ENCODE measurements at regions not wholly inside any gene's neighbourhood (a gene's known extent, or its start where the extent isn't known, plus 50 kb on each side); places are given as distances from the start of the nearest gene placed in this dataset.
"Not testable (repeated sequence)": the region's sequence is repeated elsewhere in the genome, so short reads cannot be mapped to it uniquely, and the experiment has no call there.

DNA sequence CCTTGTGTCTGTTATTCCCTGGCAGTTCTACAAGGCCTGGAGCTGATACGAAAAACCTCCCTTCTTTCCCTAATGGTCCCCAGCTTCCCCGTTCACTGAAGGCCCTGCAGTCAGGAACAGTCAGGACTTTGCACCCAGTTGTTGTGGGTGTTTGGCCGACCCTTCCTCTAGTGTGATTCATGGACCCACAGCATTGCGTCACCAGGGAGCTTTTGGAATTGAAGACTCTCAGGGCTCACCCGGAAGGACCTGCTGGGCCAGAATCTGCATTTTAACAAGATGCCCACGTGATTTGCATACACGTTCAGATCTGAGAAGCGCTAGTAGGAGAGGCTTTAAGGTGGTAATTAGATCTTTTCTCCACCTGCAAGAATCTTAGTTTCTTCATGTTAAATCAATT, 136.8 kb upstream of the CCZ1B start:
- H3K9me3 ChIP-seq (ENCODE audit: control insufficient read depth, low read length); H3K4me3 ChIP-seq (ENCODE audit: extremely low read depth, insufficient read depth, low read length, poor library complexity, severe bottlenecking); H3K36me3 ChIP-seq (ENCODE audit: control insufficient read depth, insufficient read depth, low read length); H3K4me1 ChIP-seq (ENCODE audit: control insufficient read depth, insufficient read depth, low read length, poor library complexity, severe bottlenecking); H3K27ac ChIP-seq (ENCODE audit: low read depth, low read length, severe bottlenecking): not testable (repeated sequence)
- WGBS, 2 experiments (ENCODE audit: insufficient coverage in 2 of 2): 58 to 79% methylated on average over 3 to 4 of the region's 8 CpGs

DNA sequence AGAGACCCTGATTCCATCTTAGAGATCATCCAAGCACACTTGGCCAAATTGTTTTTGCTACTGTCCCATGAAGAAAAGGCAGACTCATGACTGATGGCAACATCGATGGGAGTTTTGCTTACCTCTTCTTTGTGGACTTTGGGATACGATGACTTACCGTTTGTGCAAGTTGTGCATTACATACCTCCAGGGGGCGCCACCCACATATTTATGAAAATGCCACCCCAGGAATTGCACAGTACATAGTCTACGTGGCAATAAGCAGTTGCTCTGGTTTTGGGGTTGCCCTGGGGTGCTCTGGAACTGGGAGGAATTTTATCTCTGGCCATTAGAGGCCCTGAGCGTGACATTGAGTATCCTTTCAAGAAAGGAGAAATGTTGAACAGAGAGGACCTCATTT, 139.0 kb upstream of the CCZ1B start:
- 43 to 83% methylated on average over 1 to 2 of the region's 6 CpGs for WGBS, 2 experiments (ENCODE audit: insufficient coverage in 2 of 2)
- H3K9me3 ChIP-seq (ENCODE audit: control insufficient read depth, low read length); H3K4me1 ChIP-seq (ENCODE audit: control insufficient read depth, insufficient read depth, low read length, poor library complexity, severe bottlenecking); H3K27ac ChIP-seq (ENCODE audit: low read depth, low read length, severe bottlenecking); H3K4me3 ChIP-seq (ENCODE audit: extremely low read depth, insufficient read depth, low read length, poor library complexity, severe bottlenecking); H3K36me3 ChIP-seq (ENCODE audit: control insufficient read depth, insufficient read depth, low read length): not testable (repeated sequence)

DNA sequence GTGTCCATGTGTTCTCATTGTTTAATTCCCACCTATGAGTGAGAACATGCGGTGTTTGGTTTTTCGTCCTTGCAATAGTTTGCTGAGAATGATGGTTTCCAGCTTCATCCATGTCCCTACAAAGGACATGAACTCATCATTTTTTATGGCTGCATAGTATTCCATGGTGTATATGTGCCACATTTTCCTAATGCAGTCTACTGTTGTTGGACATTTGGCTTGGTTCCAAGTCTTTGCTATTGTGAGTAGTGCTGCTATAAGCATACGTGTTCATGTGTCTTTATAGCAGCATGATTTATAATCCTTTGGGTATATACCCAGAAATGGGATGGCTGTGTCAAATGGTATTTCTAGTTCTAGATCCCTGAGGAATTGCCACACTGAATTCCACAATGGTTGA, 144.1 kb upstream of the CCZ1B start:
- WGBS, 2 experiments (ENCODE audit: insufficient coverage in 2 of 2): no CpG with 5 or more reads among the region's 3 CpGs
- not testable (repeated sequence) for H3K4me3 ChIP-seq (ENCODE audit: extremely low read depth, insufficient read depth, low read length, poor library complexity, severe bottlenecking); H3K27ac ChIP-seq (ENCODE audit: low read depth, low read length, severe bottlenecking); H3K36me3 ChIP-seq (ENCODE audit: control insufficient read depth, insufficient read depth, low read length); H3K9me3 ChIP-seq (ENCODE audit: control insufficient read depth, low read length); H3K4me1 ChIP-seq (ENCODE audit: control insufficient read depth, insufficient read depth, low read length, poor library complexity, severe bottlenecking)

DNA sequence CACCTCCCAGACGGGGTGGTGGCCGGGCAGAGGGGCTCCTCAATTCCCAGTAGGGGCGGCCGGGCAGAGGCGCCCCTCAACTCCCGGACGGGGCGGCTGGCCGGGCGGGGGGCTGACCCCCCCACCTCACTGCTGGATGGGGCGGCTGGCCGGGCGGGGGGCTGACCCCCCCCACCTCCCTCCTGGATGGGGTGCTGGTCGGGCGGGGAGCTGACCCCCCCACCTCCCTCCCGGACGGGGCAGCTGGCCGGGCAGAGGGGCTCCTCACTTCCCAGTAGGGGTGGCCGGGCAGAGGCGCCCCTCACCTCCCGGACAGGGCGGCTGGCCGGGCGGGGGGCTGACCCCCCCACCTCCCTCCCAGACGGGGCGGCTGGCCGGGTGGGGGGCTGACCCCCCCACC, 148.8 kb upstream of the CCZ1B start:
- not testable (repeated sequence) for H3K36me3 ChIP-seq (ENCODE audit: control insufficient read depth, insufficient read depth, low read length); H3K4me1 ChIP-seq (ENCODE audit: control insufficient read depth, insufficient read depth, low read length, poor library complexity, severe bottlenecking); H3K9me3 ChIP-seq (ENCODE audit: control insufficient read depth, low read length); H3K27ac ChIP-seq (ENCODE audit: low read depth, low read length, severe bottlenecking); H3K4me3 ChIP-seq (ENCODE audit: extremely low read depth, insufficient read depth, low read length, poor library complexity, severe bottlenecking)
- WGBS, 2 experiments (ENCODE audit: insufficient coverage in 2 of 2): no CpG with 5 or more reads among the region's 27 CpGs

DNA sequence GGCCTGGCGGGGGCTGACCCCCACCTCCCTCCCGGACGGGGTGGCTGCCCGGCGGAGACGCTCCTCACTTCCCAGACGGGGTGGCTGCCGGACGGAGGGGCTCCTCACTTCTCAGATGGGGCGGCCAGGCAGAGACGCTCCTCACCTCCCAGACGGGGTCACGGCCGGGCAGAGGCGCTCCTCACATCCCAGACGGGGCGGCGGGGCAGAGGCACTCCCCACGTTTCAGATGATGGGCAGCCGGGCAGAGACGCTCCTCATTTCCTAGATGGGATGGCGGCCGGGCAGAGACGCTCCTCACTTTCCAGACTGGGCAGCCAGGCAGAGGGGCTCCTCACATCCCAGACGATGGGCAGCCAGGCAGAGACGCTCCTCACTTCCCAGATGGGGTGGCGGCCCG, 149.3 kb upstream of the CCZ1B start:
- 96 to 97% methylated on average over 6 of the region's 28 CpGs for WGBS, 2 experiments (ENCODE audit: insufficient coverage in 2 of 2)

DNA sequence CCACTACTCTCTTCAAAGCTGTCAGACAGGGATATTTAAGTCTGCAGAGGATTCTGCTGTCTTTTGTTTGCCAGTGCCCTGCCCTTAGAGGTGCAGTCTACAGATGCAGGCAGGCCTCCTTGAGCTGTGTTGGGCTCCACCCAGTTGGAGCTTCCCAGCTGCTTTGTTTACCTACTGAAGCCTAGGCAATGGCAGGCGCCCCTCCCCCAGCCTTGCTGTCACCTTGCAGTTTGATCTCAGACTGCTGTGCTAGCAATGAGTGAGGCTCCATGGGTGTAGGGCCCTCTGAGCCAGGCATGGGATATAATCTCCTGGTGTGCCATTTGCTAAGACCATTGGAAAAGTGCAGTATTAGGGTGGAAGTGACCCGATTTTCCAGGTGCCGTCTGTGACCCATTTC, 151.3 kb upstream of the CCZ1B start:
- H3K36me3 ChIP-seq (ENCODE audit: control insufficient read depth, insufficient read depth, low read length); H3K9me3 ChIP-seq (ENCODE audit: control insufficient read depth, low read length); H3K4me3 ChIP-seq (ENCODE audit: extremely low read depth, insufficient read depth, low read length, poor library complexity, severe bottlenecking); H3K4me1 ChIP-seq (ENCODE audit: control insufficient read depth, insufficient read depth, low read length, poor library complexity, severe bottlenecking); H3K27ac ChIP-seq (ENCODE audit: low read depth, low read length, severe bottlenecking): not testable (repeated sequence)
- WGBS, 2 experiments (ENCODE audit: insufficient coverage in 2 of 2): 100% methylated on average over 3 of the region's 3 CpGs

More for the DNA sequence above, 149.3 kb upstream of the CCZ1B start:
- not testable (repeated sequence) for H3K4me1 ChIP-seq (ENCODE audit: control insufficient read depth, insufficient read depth, low read length, poor library complexity, severe bottlenecking); H3K36me3 ChIP-seq (ENCODE audit: control insufficient read depth, insufficient read depth, low read length); H3K27ac ChIP-seq (ENCODE audit: low read depth, low read length, severe bottlenecking); H3K9me3 ChIP-seq (ENCODE audit: control insufficient read depth, low read length); H3K4me3 ChIP-seq (ENCODE audit: extremely low read depth, insufficient read depth, low read length, poor library complexity, severe bottlenecking)

DNA sequence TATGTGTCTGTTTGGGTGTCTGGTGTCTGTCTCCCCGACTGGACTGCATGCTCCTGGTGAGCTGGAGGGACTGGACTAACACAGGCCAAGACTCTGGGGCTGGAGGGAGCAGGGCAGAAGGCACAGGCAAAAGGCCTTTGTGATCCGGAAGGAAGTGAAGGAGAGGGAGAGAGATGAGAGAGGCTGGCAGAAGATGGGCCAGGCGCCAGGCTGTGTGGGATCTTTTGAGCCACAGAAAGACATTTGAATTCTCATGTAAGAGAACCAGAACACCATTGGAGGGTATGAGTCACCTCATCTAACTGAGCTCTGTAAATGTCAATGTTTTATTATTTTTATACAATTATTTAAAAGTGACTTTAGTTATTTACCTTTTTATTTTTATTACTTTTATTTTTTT, 152.3 kb upstream of the CCZ1B start:
- H3K4me1 ChIP-seq (ENCODE audit: control insufficient read depth, insufficient read depth, low read length, poor library complexity, severe bottlenecking); H3K27ac ChIP-seq (ENCODE audit: low read depth, low read length, severe bottlenecking); H3K9me3 ChIP-seq (ENCODE audit: control insufficient read depth, low read length); H3K36me3 ChIP-seq (ENCODE audit: control insufficient read depth, insufficient read depth, low read length); H3K4me3 ChIP-seq (ENCODE audit: extremely low read depth, insufficient read depth, low read length, poor library complexity, severe bottlenecking): not testable (repeated sequence)
- 92 to 100% methylated on average over 1 to 2 of the region's 3 CpGs for WGBS, 2 experiments (ENCODE audit: insufficient coverage in 2 of 2)

DNA sequence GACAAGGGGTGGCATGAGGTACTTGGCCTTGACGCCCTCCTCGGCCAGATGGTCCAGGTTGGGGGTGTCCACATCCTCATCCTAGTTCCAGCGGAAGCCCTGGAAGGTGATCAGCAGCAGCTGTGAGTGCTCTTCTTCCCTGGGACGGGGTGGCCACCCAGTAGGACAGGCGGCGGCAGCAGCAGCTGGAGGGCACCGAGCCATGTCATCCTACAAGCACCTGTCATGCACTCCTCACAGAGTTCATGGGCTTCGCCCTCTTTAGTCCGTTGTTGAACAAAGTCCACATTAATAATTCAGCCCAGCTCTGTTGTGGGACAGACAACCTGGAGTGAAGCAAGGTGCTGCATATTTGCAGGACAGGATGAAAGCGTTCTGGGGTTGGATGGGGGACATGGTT, 153.4 kb upstream of the CCZ1B start:
- not testable (repeated sequence) for H3K9me3 ChIP-seq (ENCODE audit: control insufficient read depth, low read length); H3K27ac ChIP-seq (ENCODE audit: low read depth, low read length, severe bottlenecking); H3K36me3 ChIP-seq (ENCODE audit: control insufficient read depth, insufficient read depth, low read length); H3K4me1 ChIP-seq (ENCODE audit: control insufficient read depth, insufficient read depth, low read length, poor library complexity, severe bottlenecking); H3K4me3 ChIP-seq (ENCODE audit: extremely low read depth, insufficient read depth, low read length, poor library complexity, severe bottlenecking)
- WGBS, 2 experiments (ENCODE audit: insufficient coverage in 2 of 2): 90% methylated on average over 5 to 9 of the region's 10 CpGs

DNA sequence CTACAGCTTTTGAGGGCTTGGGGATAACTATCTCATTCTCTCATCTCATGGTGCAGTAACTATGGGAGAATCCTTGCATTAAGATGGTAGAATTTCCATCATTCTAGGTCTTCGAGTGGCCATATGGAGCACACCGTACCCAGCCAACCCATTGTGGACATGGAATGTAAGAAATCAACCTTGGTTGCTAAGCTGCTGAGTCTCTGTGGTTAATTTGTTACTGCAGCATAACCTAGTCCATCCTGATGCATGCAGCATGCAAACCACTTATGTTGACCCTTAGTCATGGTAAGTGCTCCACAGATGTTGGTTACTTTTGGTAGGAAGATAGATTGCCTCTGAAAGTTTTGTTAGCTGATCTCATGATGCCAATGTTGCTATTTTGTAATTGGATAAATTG, 156.3 kb upstream of the CCZ1B start:
- not testable (repeated sequence) for H3K4me3 ChIP-seq (ENCODE audit: extremely low read depth, insufficient read depth, low read length, poor library complexity, severe bottlenecking); H3K27ac ChIP-seq (ENCODE audit: low read depth, low read length, severe bottlenecking); H3K9me3 ChIP-seq (ENCODE audit: control insufficient read depth, low read length); H3K4me1 ChIP-seq (ENCODE audit: control insufficient read depth, insufficient read depth, low read length, poor library complexity, severe bottlenecking); H3K36me3 ChIP-seq (ENCODE audit: control insufficient read depth, insufficient read depth, low read length)
- WGBS, 2 experiments (ENCODE audit: insufficient coverage in 2 of 2): 100% methylated on average over 1 to 2 of the region's 2 CpGs

DNA sequence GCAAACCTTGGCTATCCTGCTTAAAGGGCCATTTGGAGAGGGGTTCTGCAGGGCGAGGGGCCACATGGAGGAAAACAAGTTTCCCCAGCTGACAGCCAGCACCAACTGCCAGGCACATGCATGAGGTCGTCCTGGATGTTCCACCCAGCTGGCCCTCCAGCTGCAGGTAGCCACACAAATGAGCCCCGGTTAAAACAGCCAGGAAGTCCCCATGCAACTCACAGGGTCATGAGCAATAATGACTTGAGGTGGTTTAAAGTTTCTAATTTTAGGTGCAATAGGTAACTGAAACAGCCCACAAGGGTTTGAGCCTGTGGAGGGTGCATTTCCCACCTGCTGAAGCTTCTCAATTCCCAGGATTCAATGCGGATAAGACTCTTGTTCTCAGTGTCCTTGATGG, 160.8 kb upstream of the CCZ1B start:
- WGBS, 2 experiments (ENCODE audit: insufficient coverage in 2 of 2): 93% methylated on average over 2 to 3 of the region's 4 CpGs
- not testable (repeated sequence) for H3K9me3 ChIP-seq (ENCODE audit: control insufficient read depth, low read length); H3K36me3 ChIP-seq (ENCODE audit: control insufficient read depth, insufficient read depth, low read length); H3K4me1 ChIP-seq (ENCODE audit: control insufficient read depth, insufficient read depth, low read length, poor library complexity, severe bottlenecking); H3K27ac ChIP-seq (ENCODE audit: low read depth, low read length, severe bottlenecking); H3K4me3 ChIP-seq (ENCODE audit: extremely low read depth, insufficient read depth, low read length, poor library complexity, severe bottlenecking)

DNA sequence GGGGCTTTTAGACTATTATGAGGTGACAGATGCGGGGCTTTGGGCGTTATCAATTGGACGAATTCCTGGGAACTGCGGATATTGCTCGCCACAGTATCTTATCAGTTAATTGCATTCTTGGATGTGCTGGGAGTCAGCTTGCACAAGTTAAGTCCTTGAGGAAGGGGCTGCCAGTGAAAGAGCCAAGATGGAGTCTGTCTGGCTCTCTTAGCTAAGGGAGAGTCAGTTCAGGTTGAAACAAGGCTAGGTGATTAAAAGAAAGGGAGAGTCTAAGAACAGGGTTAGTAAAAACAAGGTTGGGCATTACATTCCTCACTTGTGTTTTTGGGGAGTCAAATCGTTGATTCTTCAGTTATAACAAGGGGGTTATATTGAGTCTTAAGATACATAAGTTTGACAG, 162.5 kb upstream of the CCZ1B start:
- 80% methylated on average over 1 of the region's 6 CpGs; no CpG with 5 or more reads in 1 of the 2 experiments for WGBS, 2 experiments (ENCODE audit: insufficient coverage in 2 of 2)
- not testable (repeated sequence) for H3K4me3 ChIP-seq (ENCODE audit: extremely low read depth, insufficient read depth, low read length, poor library complexity, severe bottlenecking); H3K27ac ChIP-seq (ENCODE audit: low read depth, low read length, severe bottlenecking); H3K4me1 ChIP-seq (ENCODE audit: control insufficient read depth, insufficient read depth, low read length, poor library complexity, severe bottlenecking); H3K9me3 ChIP-seq (ENCODE audit: control insufficient read depth, low read length); H3K36me3 ChIP-seq (ENCODE audit: control insufficient read depth, insufficient read depth, low read length)

DNA sequence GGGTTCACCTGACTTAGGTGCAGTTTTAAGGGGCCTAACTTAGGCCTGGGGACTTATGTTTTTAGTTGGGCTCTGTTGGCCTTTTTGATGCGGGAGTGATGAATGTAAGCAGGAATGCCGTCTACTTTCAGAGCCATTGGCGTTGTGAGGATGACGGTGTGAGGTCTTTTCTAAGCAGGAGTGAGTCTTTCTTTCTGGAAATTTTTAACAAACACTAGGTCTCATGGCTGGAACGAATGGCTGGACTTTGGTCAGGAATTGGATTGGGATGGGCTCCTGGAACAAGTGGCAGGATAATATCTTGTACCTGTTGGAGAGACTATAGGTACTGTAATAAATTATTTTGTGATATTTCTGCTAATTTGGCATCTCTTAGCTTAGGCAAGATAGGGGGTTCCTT, 163.9 kb upstream of the CCZ1B start:
- H3K27ac ChIP-seq (ENCODE audit: low read depth, low read length, severe bottlenecking); H3K9me3 ChIP-seq (ENCODE audit: control insufficient read depth, low read length); H3K4me1 ChIP-seq (ENCODE audit: control insufficient read depth, insufficient read depth, low read length, poor library complexity, severe bottlenecking); H3K4me3 ChIP-seq (ENCODE audit: extremely low read depth, insufficient read depth, low read length, poor library complexity, severe bottlenecking); H3K36me3 ChIP-seq (ENCODE audit: control insufficient read depth, insufficient read depth, low read length): not testable (repeated sequence)
- WGBS, 2 experiments (ENCODE audit: insufficient coverage in 2 of 2): 86 to 91% methylated on average over 4 to 5 of the region's 5 CpGs
